ENCODE measurements at regions not wholly inside any gene's neighbourhood (a gene's known extent, or its start where the extent isn't known, plus 50 kb on each side); places are given as distances from the start of the nearest gene placed in this dataset.
"Not testable (repeated sequence)": the region's sequence is repeated elsewhere in the genome, so short reads cannot be mapped to it uniquely, and the experiment has no call there.

DNA sequence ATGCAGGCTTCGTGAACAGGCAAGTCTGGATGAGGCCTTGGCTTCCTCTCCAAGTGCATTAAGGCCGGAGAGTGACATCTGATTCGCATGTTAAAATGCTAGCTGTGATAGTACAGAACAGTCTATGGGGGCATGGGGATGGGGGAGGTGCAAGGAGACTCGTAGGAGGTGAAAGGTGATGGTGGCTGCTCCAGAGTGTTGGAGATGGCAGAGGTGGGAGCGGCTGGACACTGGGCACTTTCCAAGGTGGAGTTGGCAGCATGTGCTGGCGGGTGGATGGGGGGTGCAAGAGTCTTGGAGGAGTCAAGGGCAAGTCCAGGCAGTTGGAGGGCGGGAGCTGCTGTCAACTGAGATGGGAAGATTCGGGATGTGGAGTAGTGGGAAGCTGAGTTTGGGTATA, 350.9 kb upstream of the TNRC6C start:
- no peak for DNase-seq (ENCODE audit: low read depth in 2 of 2, low spot score in 1 of 2)

DNA sequence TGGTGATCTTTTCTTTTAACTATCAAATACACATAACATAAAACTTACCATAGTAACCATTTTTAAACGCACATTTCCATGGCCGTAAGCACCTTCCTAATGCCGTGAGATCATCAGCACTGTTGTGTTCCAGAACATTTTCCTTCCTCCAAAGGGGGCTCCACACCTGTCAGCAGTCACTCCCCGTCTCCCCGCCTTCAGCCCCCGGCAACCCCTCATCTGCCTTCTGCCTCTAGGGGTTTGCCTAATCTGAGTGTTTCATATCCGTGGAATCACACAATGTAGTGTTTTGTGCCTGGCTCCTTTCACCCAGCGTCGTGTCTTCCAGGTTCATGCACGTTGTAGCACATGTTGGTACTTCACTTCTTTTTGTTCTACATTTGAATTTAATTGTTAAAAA, 350.1 kb upstream of the TNRC6C start:
- no peak for DNase-seq (ENCODE audit: low read depth in 2 of 2, low spot score in 1 of 2)

DNA sequence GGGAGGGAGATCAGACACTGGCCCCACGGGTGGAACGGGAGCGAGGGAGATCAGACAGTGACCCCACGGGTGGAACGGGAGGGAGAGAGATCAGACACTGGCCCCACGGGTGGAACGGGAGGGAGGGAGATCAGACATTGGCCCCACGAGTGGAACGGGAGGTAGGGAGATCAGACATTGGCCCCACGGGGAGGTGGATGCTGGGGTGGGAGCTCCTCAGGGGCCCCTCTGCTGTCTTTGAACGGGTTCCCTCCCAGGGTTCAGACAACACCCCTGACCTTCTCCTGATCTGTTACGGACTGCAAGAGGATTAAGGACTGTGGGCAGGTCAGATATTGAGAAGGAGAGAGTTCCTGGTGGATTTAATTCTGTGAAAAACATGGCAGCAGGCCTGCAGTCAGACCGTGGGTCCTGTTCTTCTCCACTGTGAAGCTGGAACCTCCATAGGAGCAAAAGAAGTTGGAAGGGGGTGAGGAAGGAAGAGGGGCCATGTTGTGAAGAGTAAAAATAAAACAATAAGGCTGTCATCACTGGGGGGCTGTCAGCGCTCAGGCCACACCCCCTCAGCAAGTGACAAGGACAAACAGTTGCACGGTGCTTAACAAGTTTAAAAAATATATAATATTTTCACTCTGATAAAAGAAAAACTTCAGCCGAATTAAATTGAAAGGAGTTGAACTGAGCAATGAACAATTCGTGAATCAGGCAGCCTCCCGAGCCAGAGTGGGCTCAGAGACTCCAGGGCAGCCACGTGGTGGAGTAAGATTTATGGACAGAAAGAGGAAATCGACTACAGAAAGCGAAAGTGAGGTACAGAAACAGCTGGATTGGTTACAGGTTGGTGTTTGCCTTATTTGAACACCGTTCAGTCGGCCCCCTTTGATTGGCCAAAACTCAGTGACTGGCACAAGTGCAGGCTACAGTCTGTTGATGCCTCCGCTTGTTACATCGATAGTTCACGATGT, 348.7 kb upstream of the TNRC6C start:
- DNase-seq (ENCODE audit: low read depth in 2 of 2, low spot score in 1 of 2), result peak; percentile 34 to 40

DNA sequence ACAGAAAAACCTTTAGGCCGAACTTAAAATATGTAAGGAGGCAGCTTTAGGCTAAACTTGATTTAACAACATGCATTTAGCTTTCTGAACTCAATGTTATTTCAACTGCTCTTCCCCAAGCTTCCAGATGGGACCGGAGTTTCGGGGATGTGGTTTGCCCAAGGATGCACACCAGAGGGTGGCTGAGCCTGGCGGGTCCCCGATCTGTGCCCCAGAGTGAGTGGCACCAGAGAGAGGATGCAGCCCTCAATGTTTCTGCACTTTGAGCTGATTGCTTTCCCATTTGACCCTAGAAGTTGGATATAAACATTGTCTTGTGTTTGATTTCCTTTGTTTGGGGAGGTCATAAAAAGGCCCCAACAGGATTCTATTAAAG, 348.0 kb upstream of the TNRC6C start:
- DNase-seq (ENCODE audit: low read depth in 2 of 2, low spot score in 1 of 2), result no peak

DNA sequence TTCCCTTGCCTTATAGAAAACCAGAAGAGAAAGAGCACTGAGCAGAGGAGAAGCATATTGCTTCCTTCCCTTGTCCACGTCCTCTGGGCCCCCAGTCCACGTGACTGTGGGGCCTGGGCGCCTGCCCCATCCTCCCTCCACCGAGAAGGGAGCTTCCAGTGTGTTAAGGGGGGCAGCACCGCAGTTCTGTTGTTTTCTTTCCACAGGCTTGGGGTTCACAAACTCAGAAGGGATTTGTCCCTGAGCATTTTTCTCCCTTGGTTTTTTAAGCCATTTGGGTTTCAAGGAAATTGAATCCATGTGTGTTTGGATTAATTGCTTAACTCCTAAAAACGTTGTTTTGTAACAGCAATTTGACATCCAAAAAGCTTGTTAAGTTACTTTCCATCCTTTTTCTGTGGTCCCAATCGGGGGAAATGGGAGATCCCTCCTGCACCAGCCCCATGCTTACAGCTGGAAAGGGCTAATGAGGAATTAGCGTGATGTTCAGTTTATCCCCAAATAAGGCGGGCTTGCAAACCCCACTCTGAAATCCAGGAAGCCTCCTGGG, 347.5 kb upstream of the TNRC6C start:
- no peak for DNase-seq (ENCODE audit: low read depth in 2 of 2, low spot score in 1 of 2)

DNA sequence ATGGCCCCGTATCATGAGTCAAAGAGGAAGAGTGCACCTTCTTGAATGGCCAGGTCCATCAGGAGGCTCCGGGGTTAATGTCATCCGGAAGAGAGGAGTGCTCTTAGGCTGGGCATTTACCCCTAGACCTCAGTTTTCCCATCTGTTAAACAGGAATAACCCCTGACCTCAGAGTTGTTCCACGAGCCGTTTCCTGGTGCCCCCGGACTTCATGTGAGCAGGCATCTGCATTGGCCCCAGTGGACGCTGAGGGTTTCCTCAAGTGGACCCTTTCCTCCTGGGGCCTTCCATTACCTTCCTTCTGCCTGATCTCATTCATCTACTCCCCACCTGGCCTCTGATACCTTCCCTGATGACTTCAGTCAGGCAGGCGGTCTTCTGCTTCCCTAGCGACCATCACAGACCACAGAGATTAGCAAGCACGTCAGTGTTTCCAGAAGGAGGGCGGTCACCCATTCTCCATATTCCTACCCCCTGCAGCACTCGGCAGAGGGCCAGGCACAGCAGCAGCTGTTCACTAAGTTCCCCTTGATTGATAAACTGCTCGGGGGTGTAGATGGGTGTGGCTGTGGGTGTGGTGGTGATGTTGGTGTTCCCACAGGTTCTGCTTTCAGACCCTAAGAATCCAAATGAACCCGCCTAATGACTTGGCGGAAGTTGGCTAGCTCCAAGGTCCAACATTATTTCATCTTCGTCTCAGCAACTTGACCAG, 346.6 kb upstream of the TNRC6C start:
- DNase-seq (ENCODE audit: low read depth in 2 of 2, low spot score in 1 of 2), result no peak

DNA sequence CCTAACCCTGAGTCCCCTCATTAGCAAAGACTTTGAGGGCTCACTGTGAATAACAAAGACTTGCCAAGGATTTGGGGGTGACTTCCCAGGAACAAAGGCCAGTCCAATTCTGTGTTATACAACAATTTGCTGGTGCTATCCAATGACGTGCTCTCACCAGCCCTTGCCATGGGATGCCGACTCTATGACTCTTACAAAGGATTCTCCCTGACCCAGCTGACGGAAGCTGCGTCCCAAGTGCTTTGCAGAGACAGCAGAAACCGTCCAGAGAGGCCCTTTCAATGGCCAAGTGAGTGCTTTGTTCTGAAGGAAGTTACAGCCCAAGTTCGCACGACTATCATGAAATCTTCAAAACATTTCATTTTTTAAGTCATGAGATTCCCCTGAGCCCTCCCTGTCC, 345.3 kb upstream of the TNRC6C start:
- DNase-seq (ENCODE audit: low read depth in 2 of 2, low spot score in 1 of 2), result no peak

DNA sequence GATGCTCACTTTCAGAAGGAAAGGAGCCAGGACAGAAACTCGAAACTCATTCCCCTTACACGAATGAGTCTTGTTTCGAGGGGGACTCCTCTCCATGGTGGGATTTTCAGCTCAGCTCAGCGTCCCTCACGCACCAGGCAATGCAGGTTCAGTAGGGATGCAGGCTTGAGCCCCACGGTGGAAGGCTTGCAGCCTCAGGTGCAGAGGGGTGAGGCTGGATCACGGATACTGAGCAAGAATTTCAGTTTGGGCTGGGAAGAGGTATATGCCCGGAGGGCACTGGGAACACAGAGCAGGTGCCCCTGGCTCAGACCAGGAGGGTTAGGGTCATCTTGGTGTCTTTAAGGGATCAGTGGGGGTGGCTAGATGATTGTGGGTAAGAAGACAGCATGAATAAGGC, 344.9 kb upstream of the TNRC6C start:
- DNase-seq (ENCODE audit: low read depth in 2 of 2, low spot score in 1 of 2), result no peak

DNA sequence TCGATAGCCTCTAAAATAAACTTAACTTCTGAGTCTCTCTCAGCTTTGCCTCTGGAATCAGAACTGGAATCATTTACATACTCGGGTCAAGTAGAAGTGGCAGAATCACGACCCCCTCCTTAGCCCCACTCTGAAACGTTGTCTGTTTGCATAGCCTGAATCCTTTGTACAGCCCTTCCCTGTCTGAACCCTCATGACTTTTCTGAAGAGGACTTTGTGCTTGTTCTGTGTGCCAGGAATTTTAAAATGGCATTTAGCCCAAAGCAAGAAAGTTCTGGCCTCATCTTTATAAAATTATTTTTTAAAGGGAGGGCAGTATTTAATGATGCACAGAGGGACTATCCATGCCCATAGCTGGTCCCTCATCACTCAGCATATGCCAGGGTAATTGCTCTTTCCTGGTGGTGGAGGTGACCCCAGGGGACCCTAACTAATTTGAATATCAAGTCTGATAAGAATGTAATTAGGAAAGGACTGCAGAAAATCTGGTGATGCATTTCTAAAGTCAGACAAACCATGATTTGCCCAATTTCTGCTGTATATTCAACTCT, 342.7 kb upstream of the TNRC6C start:
- DNase-seq (ENCODE audit: low read depth in 2 of 2, low spot score in 1 of 2), result no peak

DNA sequence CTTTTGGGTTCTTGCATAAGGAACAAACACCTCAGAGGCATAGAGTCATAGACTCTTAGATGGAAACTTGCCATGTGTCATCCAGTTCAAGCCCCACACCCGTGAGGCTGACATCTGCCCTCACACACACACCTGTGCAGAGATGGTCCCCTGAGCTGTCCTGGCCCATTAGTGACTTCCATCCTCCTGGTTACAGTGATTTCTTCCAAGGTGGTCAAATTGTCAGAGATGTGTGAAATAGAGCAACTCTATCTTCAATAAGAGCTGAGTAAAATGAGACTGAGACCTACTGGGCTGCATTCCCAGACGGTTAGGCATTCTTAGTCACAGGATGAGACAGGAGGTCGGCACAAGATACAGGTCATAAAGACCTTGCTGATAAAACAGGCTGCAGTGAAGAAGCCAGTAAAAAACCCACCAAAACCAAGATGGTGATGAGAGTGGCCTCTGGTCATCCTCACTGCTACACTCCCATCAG, 342.2 kb upstream of the TNRC6C start:
- DNase-seq (ENCODE audit: low read depth in 2 of 2, low spot score in 1 of 2), result no peak

DNA sequence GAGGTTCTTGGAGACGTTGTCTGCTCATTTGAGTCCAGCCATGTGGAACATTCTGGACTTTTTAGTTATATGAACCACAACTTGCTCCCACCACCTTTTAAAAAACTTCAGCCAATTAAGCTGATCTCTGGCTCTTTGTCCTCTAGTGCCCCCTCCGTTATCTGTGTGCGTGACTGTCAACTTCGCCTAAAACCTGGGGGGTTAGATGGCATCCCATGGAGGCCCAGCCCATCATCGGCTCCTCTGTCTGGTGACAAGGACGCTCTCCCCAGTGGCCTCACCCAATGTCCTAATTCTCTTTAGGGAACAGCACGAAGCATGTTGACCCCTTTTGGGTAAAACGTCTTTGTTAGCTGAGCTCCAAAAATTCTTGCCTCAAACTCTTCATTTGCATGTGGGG, 341.0 kb upstream of the TNRC6C start:
- DNase-seq (ENCODE audit: low read depth in 2 of 2, low spot score in 1 of 2), result no peak

DNA sequence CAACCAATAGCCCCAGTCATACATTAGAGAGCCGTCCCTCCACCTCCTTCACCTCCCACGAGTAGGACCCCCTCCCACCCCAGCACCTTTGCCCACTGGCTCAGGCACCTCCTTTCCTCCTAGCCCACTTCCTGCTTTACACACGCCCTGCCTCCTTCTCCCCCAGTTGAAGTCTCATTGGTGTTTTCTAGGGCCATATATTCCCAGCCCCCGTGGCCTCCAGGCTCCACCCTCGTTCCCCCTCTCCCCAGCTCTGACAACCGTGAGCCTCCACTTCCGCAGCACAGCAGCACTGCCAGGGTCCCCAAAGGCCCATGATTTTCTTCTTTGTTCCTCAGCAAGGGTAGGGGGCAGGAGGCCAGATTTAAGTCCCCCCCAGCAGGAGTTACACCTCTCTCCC, 340.3 kb upstream of the TNRC6C start:
- no peak for DNase-seq (ENCODE audit: low read depth in 2 of 2, low spot score in 1 of 2)

DNA sequence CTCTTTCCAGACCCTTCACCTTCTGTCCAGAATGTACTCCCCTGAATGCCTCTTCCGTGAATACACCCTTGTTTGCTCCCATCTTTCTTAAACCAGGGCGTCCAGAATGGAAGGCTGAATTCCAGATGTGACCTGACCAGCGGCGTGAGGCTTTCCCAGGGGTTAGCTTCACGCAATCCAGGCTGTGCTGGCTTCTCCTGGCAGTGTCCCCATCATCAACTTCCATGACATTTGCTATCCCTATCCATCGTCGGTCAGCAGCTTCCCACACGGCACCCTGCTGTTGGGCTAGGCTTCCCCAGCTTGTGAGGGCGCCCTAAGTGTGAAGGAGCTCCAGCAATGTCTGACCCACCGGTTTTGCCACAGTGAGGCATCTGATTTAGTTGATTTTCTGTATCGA, 339.8 kb upstream of the TNRC6C start:
- DNase-seq (ENCODE audit: low read depth in 2 of 2, low spot score in 1 of 2), result no peak

DNA sequence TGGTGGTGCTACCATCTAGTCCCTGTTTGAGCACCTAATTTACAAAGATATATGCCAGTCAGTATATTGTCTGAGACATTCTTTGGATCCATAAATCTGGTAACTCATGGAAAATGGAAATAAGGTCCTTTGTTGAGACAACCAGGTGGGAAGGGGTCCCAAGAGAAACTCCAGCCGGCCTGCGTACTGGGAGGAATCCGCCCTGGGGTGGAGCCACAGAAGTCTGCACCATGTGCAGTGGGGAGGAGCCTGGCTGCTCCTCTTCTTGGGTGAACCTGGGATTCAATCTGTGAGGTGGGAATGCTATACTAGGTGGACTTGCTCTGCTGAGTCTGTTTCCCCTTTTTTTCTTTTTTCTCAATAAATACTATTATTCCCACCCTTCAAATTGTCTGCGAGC, 339.2 kb upstream of the TNRC6C start:
- no peak for DNase-seq (ENCODE audit: low read depth in 2 of 2, low spot score in 1 of 2)

DNA sequence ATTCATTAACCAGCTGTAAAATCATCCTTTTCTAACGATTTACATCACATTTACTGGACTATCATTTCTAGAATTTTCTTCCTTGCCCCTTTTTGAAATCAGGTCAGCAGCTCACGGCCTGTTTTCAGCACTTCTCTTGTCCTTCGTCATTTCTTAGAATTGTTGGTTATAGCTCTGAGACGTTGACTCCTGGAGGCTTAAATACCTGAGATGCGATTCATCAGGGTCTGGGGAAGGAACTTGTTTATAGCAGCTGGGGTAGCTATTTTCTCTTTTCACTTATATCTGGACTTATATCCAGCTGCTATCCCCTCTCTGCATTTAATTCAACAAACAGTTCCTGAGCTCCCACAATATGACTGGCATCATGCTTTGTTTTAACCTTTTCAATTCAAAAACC, 338.7 kb upstream of the TNRC6C start:
- no peak for DNase-seq (ENCODE audit: low read depth in 2 of 2, low spot score in 1 of 2)

DNA sequence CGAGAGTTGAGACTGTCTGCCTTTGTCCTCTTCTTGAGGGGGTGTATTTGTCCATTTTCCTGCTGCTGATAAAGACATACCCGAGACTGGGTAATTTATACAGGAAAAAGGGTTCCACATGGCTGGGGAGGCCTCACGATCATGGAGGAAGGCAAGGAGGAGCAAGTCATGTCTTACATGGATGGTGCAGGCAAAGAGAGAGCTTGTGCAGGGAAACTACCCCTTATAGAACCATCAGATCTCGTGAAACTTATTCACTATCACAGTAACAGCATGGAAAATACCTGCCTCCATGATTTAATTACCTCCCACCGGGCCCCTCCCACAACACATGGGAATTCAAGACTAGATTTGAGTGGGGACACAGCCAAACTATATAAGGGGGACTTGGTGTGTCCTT, 338.2 kb upstream of the TNRC6C start:
- no peak for DNase-seq (ENCODE audit: low read depth in 2 of 2, low spot score in 1 of 2)

DNA sequence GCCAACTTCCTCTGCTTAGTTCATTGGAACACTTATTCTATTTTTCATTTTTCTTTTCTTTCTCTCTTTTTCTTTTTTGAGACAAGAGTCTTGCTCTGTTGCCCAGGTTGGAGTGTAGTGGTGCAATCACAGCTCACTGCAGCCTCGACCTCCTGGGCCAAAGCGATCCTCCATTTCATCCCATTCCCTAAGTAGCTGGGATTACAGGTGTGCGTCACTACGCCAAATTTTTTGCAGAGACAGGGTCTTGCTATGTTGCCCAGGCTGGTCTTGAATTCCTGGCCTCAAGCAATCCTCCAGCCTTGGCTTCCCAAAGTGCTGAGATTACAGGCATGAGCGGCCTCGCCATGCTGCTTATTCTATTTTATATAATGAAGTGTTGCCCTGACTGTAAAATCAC, 336.4 kb upstream of the TNRC6C start:
- DNase-seq (ENCODE audit: low read depth in 2 of 2, low spot score in 1 of 2), result not testable (repeated sequence)

DNA sequence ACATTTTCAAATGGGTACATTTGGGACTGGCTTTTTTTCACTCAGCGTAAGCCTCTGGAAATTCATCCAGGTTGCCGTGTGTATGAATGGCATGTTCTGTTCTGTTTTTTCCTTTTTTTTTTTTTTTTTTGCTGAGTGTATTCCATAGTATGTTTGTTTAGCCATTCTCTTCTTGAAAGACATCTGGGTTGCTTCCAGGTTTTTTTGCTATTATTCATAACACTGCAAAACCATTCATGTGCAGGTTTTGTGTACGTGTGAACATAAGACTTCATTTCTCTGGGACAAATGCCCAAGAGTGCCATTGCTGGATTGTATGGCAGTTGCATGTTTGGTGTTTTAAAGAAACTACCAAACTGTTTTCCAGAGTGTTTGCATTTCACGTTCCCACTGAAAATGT, 335.9 kb upstream of the TNRC6C start:
- no peak for DNase-seq (ENCODE audit: low read depth in 2 of 2, low spot score in 1 of 2)

DNA sequence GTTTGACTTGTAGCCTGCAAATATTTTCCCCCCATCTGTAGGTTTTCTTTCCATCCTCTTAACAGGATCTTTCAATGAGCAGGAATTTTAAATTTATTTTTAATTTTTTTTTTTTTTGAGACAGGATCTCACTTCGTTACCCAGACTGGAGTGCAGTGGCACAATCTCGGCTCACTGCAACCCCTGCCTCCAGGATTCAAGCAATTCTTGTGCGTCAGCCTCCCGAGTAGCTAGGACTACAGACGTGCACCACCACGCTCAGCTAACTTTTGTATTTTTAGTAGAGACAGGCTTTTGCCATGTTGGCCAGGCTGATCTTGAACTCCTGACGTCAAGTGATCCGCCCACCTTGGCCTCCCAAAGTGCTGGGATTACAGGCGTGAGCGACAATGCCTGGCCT, 335.2 kb upstream of the TNRC6C start:
- not testable (repeated sequence) for DNase-seq (ENCODE audit: low read depth in 2 of 2, low spot score in 1 of 2)

DNA sequence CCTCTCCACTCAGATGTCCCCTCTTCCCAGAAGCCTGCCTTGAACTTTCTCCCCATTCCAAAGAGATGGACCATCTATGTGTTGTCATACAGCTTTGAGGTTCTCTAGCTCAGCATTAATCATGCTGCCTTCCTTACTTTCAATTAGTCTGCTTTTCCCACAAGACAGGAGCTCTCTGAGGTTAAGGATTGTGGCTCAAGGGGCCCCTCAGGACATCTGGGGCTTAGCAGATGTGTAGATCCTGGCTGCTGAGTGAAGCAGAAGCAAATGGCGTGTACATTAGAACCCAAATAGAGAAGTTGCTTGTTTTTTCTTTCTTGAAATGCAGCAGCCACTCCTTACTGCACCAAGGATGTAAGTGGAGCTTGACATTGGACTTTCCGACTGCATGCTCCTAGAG, 330.5 kb upstream of the TNRC6C start:
- no peak for DNase-seq (ENCODE audit: low read depth in 2 of 2, low spot score in 1 of 2)

DNA sequence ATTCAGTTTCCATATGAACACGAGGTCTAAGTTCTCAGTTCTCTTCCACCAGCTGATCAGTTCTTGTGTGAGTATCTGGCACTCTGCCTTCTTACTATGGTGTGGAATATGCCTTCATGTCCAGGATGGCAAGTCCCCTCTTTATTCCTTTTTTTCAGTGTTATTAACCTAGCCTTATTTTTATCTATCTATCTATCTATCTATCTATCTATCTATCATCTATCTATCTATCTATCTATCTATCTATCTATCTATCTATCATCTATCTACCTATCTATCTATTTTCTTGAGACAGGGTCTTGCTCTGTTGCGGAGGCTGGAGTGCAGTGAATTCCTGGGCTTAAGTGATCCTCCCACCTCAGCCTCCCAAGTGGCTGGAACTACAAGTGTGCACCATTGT, 329.2 kb upstream of the TNRC6C start:
- not testable (repeated sequence) for DNase-seq (ENCODE audit: low read depth in 2 of 2, low spot score in 1 of 2)

DNA sequence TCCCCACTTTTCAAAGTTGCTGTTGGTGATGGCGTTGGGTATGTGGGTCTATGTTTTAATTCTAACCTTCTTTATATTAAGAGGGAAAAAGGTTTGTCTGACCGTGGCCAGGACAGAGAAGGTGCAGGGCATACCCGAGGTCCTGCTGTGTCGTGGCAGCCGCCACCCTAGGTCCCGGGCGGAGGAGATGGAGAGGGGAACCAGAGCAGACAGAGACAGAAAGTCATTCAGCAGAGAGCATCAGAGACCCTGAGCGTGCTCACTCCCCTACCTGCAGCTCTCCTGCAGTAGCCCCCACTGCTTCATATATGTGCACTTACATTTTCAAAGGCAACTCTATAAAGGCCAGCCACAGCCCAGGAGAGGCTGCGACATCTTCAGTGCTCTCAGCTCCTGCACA, 327.2 kb upstream of the TNRC6C start:
- no peak for DNase-seq (ENCODE audit: low read depth in 2 of 2, low spot score in 1 of 2)
